ENCODE measurements at regions not wholly inside any gene's neighbourhood (a gene's known extent, or its start where the extent isn't known, plus 50 kb on each side); places are given as distances from the start of the nearest gene placed in this dataset.

GRCh38 chr4:160809576-160809975 lies 1354.2 kb downstream of the FSTL5 start:
- no peak for TF ChIP-seq ZBTB33 (CRISPR knock-in tag; IDR thresholded peaks at IDR 0.05)
- TF ChIP-seq EZH2 (conservative IDR thresholded peaks at IDR 0.05; ENCODE audit: low read depth, low read length), result no peak
- TF ChIP-seq CTCF (CRISPR knock-in tag; IDR thresholded peaks at IDR 0.05), result no peak
